Mucosa of descending colon (tissue), 3 donors: ENCODE measurements at regions not wholly inside any gene's neighbourhood (a gene's known extent, or its start where the extent isn't known, plus 50 kb on each side); places are given as distances from the start of the nearest gene placed in this dataset.

Source experiments
- ATAC-seq: fragments of 200-7000 bp; cut with Tn5 transposase; one replicate; pipeline ENCODE4 v1.9.1; 2020; ENCODE audit warnings: mild to moderate bottlenecking, moderate library complexity
- DNase-seq, 3 donors: peaks; one replicate each; pipeline ENCODE4 v3.0.0-alpha.2; 2020
- H3K36me3 ChIP-seq: fragments of 200-600 bp; one replicate; pipeline ENCODE4 v1.8.0; 2021; ENCODE audit warnings: low read depth, mild to moderate bottlenecking
- H3K4me1 ChIP-seq: fragments of 200-600 bp; one replicate; pipeline ENCODE4 v1.8.0; 2021; ENCODE audit warnings: low read depth, mild to moderate bottlenecking
- H3K4me3 ChIP-seq: fragments of 200-600 bp; one replicate; pipeline ENCODE4 v1.8.0; 2021; ENCODE audit warnings: mild to moderate bottlenecking
- H3K9me3 ChIP-seq: fragments of 200-600 bp; one replicate; pipeline ENCODE4 v1.8.0; 2021; ENCODE audit warnings: mild to moderate bottlenecking
- CTCF ChIP-seq: fragments of 200-600 bp; IDR thresholded peaks from one replicate; pipeline ENCODE4 v1.8.0; 2022; ENCODE audit warnings: antibody characterized with exemption, mild to moderate bottlenecking
- intact Hi-C, 2 donors: fragments of 100-400 bp; cut with DNase I in 1 of 2; cut with micrococcal nuclease in 1 of 2; formaldehyde crosslinking; loops; one replicate each; pipeline versions ENCODE4 v1.11.0 to v1.11.1; 2022; cut with DNase I, micrococcal nuclease
- donor health status: DM: no; HTN: no; CAD: no; lungs with moderate emphysema.
- donor health status: DM: no; HTN: no; CAD: no.
- donor health status: DM: no; HTN: yes; CAD: no.

- intact Hi-C loops: no loop called here
- Histone ChIP-seq H3K36me3 (no peaks in the 10 kb centered on the region), H3K4me1 (no peaks in the 10 kb centered on the region), H3K4me3 (no peak overlapping the region), H3K9me3 (no peaks in the 10 kb centered on the region)
- TF ChIP-seq CTCF: no peak
- no peak for DNase-seq
- ATAC-seq: no peak
Measured at GRCh38 chr4:181958446-181958845, 284.8 kb upstream of the TENM3 start.

- intact Hi-C loops: no loop called here
- DNase-seq (no peak), ATAC-seq (no peak)
- H3K4me3 ChIP-seq: no peak overlapping the region
- no peaks in the 10 kb centered on the region for H3K36me3 ChIP-seq
- H3K4me1 ChIP-seq: no peaks in the 10 kb centered on the region
- TF ChIP-seq CTCF: no peak
- no peaks in the 10 kb centered on the region for H3K9me3 ChIP-seq
Measured at GRCh38 chr4:181959121-181959520, 284.1 kb upstream of the TENM3 start.

GRCh38 chr4:181960384-181960783 is 282.8 kb upstream of the TENM3 start:
- DNase-seq (no peak), ATAC-seq (no peak)
- intact Hi-C loops: no loop called here

GRCh38 chr4:181962321-181962720 is 280.9 kb upstream of the TENM3 start:
- no peaks in the 10 kb centered on the region for H3K9me3 ChIP-seq
- TF ChIP-seq CTCF: no peak
- no peak overlapping the region for H3K4me3 ChIP-seq
- ATAC-seq (no peak), DNase-seq (no peak)
- intact Hi-C loops: no loop called here
- no peaks in the 10 kb centered on the region for H3K4me1 ChIP-seq
- no peaks in the 10 kb centered on the region for H3K36me3 ChIP-seq

More at GRCh38 chr4:181960384-181960783, 282.8 kb upstream of the TENM3 start:
- Histone ChIP-seq H3K4me3 (no peak overlapping the region), H3K9me3 (no peaks in the 10 kb centered on the region), H3K4me1 (no peaks in the 10 kb centered on the region), H3K36me3 (no peaks in the 10 kb centered on the region)
- TF ChIP-seq CTCF: no peak

GRCh38 chr4:181964731-181965130 is 278.5 kb upstream of the TENM3 start:
- ATAC-seq: no peak
- H3K4me3 ChIP-seq: no peak overlapping the region
- no peaks in the 10 kb centered on the region for H3K36me3 ChIP-seq
- intact Hi-C loops: no loop called here
- DNase-seq: no peak
- H3K4me1 ChIP-seq: no peaks in the 10 kb centered on the region
- no peaks in the 10 kb centered on the region for H3K9me3 ChIP-seq
- no peak for TF ChIP-seq CTCF

GRCh38 chr4:181966104-181966551 is 277.1 kb upstream of the TENM3 start:
- Histone ChIP-seq H3K4me1 (no peaks in the 10 kb centered on the region), H3K9me3 (no peaks in the 10 kb centered on the region), H3K36me3 (no peaks in the 10 kb centered on the region), H3K4me3 (no peak overlapping the region)
- DNase-seq: no peak
- intact Hi-C loops: no loop called here
- ATAC-seq: no peak
- no peak for TF ChIP-seq CTCF
